Fibroblast of peridontal ligament (primary cell): ENCODE measurements at regions not wholly inside any gene's neighbourhood (a gene's known extent, or its start where the extent isn't known, plus 50 kb on each side); places are given as distances from the start of the nearest gene placed in this dataset.
"Not testable (repeated sequence)": the region's sequence is repeated elsewhere in the genome, so short reads cannot be mapped to it uniquely, and the experiment has no call there.

Experiments used
- DNase-seq: peaks from one replicate; pipeline ENCODE4 v3.0.0-alpha.2; 2010; ENCODE audit errors: extremely low read depth

- not testable (repeated sequence) for DNase-seq
Measured at GRCh38 chr7:97234494-97234893, 117.0 kb downstream of the SDHAF3 start.

- no peak for DNase-seq
Measured at GRCh38 chr7:97246317-97246716, 128.8 kb downstream of the SDHAF3 start.

GRCh38 chr7:97258187-97258586 lies 140.7 kb downstream of the SDHAF3 start:
- DNase-seq, result not testable (repeated sequence)

GRCh38 chr7:97269741-97270140 lies 152.2 kb downstream of the SDHAF3 start:
- no peak for DNase-seq

- DNase-seq, result no peak
Measured at GRCh38 chr7:97270280-97270679, 152.8 kb downstream of the SDHAF3 start.

GRCh38 chr7:97271619-97272018 lies 154.1 kb downstream of the SDHAF3 start:
- no peak for DNase-seq

GRCh38 chr7:97272237-97272975 lies 154.9 kb downstream of the SDHAF3 start:
- DNase-seq, result no peak

GRCh38 chr7:97275475-97275874 lies 158.0 kb downstream of the SDHAF3 start:
- DNase-seq, result no peak

- DNase-seq, result no peak
Measured at GRCh38 chr7:97280950-97281349, 163.5 kb downstream of the SDHAF3 start.

- DNase-seq, result no peak
Measured at GRCh38 chr7:97285348-97285747, 167.8 kb downstream of the SDHAF3 start.

GRCh38 chr7:97293031-97293430 lies 175.5 kb downstream of the SDHAF3 start:
- no peak for DNase-seq

GRCh38 chr7:97298561-97298960 lies 181.1 kb downstream of the SDHAF3 start:
- DNase-seq, result peak; percentile 61

- DNase-seq, result no peak
Measured at GRCh38 chr7:97305589-97305988, 188.1 kb downstream of the SDHAF3 start.

GRCh38 chr7:97307521-97308108 lies 190.1 kb downstream of the SDHAF3 start:
- peak; percentile 73 for DNase-seq

- no peak for DNase-seq
Measured at GRCh38 chr7:97313900-97314299, 196.4 kb downstream of the SDHAF3 start.

- DNase-seq, result no peak
Measured at GRCh38 chr7:97317575-97317974, 200.1 kb downstream of the SDHAF3 start.

GRCh38 chr7:97329871-97330270 lies 212.4 kb downstream of the SDHAF3 start:
- not testable (repeated sequence) for DNase-seq

- no peak for DNase-seq
Measured at GRCh38 chr7:97337849-97338248, 220.4 kb downstream of the SDHAF3 start.

GRCh38 chr7:97342512-97342911 lies 225.0 kb downstream of the SDHAF3 start:
- no peak for DNase-seq

- no peak for DNase-seq
Measured at GRCh38 chr7:97346349-97346748, 228.9 kb downstream of the SDHAF3 start.

- DNase-seq, result no peak
Measured at GRCh38 chr7:97351488-97351887, 234.0 kb downstream of the SDHAF3 start.

- DNase-seq, result no peak
Measured at GRCh38 chr7:97357459-97357858, 240.0 kb downstream of the SDHAF3 start.

- DNase-seq, result no peak
Measured at GRCh38 chr7:97372882-97373281, 255.4 kb downstream of the SDHAF3 start.

- no peak for DNase-seq
Measured at GRCh38 chr7:97373736-97374135, 256.2 kb downstream of the SDHAF3 start.
